ENCODE measurements at regions not wholly inside any gene's neighbourhood (a gene's known extent, or its start where the extent isn't known, plus 50 kb on each side); places are given as distances from the start of the nearest gene placed in this dataset.

DNA sequence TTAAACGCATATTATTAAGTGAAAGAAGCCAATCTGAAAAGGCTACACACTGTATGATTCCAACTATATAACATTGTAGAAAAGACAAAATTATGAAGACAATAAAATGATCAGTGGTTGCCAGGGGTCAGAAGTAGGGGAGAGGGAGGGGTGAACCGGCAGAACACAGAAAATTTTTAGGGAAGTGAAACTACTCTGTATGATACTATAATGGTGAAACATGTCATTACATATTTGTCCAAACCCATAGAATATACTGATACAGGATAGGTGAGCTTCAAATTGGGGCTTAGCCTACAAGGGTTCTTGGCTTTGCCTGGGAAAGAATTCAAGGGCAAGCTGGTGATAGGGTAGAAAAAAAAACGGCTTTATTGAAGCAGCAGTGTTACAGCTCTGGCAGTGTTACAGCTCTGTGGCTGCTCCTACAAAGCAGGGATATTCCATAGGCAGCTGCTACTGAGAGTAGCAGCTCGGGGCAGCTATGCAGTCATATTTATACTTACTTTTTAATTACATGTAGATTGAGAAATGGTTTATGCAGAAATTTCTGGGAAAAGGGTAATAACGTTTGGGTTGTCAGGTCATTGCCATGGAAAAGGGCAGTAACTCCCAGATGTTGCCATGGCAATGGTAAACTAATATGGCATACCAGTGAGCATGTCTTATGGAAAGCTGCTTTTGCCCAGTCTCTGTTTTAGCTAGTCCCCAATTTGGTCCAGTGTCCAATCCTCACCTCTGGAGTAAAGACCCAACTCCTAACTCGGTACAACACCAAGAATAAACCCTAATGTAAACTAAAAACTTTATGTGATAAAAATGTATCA lies 125.1 kb upstream of the SLC25A36 start:
- no peak for DNase-seq

DNA sequence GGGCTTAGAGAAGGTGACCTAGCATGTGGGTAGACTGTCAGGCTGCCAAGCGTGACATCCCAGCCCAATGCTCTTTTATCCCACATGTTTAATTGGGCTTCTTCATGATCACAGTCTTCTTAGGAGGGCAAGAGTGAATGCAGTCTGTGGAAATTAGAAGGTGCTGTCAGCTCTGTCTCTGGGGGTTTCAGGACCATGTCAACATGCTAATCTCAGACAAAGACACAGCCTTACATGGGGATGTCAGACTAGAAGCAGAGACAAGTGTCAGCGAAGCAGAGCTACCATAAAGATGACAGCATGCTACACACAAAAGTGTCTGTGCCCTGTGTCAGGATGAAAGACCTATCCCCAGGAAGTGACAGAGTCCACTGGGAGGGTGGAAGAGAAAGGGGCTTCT lies 120.1 kb upstream of the SLC25A36 start:
- DNase-seq: no peak

DNA sequence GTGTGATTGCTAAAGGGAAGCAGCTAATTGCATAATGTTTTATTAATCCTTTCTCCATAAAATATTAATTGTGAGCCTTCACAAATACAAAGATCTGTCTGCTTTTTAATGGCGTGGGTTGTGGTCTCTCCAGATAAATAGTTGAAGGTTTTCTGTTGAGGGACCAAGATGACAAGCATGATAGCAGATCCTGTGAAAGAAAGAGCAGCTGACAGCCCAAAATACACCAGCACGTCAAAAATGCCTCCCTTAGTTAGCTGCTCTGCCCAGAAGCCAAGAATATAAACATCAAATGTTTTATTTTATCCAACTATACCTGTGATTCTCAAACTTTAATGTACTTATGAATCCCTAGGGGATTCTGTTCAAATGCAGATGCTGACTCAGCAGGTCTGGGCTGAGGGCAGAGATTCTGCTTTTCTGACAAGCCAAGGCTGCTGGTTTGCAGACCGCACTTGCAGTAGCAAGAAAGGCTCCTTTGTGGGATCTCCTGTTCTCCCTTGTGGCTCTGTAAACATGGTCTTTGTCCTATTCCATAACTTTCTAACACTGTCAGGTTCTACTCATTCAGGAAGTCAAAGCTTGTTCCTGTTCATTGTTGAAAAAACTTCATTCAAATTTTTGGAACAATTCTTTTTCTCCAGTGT lies 119.1 kb upstream of the SLC25A36 start:
- no peak for DNase-seq

DNA sequence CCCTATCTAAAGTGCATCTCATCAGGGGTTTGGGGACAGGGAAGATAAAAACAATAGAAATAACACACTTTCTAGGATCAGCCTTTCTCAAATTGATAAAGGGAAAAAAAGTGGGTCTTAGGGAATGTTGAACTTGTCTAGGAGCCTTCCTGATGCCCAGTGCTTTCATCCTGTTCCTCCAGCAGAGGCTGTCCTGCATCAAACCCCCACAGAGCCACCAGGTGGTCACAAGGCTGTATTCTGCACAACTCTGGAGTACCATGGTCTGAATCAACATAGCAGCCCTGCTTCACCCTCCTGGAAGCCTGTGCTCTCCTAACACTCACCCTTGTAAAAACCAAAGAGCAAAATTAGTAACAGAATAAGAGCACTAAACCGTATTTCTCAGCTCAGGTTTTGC lies 118.5 kb upstream of the SLC25A36 start:
- no peak for DNase-seq

DNA sequence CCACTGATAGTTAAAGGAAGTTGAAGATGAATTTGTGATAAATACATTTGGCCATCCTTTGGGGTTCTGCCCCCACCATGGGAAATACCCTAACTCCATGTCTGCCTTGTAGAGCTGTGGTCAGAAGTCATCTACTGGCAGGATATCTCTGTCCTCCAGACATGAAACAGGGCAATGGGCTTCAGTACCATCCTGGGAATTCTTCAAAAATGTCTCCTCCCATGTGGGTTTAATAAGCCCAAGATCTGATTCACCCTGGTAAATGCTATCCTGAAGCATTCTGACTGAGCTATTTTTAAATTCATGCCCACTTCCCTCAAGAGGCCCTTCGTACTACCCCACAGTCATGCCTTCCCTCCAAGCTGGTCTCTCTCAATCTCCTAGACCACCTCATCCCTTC lies 113.7 kb upstream of the SLC25A36 start:
- no peak for DNase-seq

DNA sequence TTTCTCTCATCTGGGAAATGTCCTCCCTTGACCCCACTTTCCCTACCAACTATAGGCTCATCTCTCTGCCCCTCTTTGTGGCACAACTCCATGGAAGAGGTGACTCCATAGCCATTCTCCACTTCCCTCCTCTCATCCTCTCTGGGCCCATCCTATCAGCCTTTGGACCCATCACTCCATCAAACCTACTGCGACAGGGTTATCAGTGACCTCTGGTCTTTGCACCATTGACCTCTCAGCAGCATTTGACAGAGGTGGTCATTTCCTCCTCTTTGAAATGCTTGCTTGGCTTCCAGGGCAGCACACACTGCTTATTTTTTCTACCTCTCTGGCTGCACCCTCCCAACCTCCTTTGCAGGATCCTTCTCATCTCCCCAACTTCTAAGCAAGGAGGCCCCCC lies 113.1 kb upstream of the SLC25A36 start:
- DNase-seq: no peak

DNA sequence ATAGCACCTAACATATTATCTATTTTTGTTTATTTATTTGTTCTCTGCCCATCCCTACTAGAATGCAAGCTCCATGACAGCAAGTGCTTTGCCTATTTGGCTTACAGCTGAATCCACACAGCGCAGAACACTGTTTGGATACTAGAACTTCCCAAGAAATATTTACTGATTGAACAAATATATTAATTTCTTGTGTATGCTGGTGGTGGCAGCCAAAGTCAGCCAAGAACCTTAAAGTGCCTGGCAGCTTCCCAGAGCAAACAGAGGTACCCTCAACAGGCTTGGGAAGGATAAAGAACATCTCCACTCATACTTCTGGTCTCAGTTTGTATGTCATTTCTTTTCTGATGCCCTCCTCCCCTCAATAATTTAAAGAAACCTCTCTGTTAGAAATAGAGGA lies 111.8 kb upstream of the SLC25A36 start:
- no peak for DNase-seq

DNA sequence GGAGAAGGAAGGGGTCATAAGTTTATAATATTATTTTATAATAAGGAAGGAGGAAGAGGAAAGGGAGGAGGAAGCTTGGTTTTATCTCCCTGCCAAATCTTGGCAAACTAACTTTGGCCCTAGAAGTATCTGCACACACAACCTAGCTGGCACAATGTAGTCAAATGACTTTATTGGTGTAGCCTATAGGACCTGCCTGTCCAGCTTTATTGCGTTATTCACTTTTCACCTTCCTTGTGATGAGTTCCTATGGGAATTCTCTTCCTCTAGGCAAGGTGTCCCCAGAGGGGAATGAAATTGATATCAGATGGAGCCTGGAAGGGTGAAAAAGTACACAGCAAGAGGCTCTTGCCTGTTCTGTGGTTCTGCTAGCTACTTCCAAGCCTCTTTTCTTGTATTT lies 111.2 kb upstream of the SLC25A36 start:
- no peak for DNase-seq

DNA sequence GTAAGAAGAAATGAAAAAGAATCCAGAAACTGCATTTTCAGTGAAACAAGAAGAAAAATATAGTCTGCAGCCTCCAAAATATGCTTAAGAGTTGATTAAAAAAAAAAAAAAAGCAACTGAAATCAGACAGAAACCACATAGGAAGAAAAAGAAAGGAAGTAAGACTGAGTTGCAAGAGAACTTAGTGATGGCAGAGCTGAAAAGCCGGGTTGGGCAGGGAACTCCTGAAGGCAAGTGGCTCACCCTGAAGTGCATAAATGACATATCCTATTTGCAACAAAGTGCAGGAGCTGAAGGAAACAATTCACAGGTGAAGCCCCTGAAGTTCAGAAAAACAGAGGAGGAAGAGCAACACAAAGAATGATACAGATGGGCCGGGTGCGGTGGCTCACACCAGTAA lies 108.8 kb upstream of the SLC25A36 start:
- peak; percentile 47 for DNase-seq

DNA sequence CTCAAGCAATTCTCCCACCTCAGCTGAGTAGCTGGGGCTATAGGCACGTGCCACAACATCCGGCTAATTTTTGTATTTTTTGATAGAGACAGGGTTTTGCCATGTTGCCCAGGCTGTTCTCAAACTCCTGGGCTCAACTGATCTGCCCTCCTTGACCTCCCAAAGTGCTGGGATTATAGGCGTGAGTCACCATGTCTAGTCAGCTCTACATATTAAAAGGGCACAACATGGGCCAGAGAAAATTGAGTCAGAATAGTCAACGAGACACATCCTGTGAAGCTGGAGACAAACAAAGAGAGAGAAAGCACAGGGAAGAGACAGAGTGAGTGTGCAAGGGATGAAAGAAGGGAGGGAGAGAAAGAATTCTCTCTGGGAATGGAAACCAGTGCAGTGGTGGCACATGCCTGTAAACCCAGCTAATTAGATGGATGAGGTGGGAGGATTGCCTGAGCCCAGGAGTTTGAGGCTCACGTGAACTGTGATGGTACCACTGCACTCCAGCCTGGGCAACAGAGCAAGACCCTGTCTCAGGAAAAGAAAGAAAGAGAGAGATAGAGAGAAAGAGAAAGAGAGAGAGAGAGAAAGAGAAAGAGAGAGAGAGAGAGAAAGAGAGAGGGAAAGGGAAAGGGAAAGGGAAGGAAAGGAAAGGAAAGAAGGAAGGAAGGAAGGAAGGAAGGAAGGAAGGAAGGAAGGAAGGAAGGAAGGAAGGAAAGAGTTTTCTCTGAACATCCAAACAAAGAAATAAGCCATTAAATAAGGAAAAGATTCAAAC lies 107.2 kb upstream of the SLC25A36 start:
- no peak for DNase-seq

DNA sequence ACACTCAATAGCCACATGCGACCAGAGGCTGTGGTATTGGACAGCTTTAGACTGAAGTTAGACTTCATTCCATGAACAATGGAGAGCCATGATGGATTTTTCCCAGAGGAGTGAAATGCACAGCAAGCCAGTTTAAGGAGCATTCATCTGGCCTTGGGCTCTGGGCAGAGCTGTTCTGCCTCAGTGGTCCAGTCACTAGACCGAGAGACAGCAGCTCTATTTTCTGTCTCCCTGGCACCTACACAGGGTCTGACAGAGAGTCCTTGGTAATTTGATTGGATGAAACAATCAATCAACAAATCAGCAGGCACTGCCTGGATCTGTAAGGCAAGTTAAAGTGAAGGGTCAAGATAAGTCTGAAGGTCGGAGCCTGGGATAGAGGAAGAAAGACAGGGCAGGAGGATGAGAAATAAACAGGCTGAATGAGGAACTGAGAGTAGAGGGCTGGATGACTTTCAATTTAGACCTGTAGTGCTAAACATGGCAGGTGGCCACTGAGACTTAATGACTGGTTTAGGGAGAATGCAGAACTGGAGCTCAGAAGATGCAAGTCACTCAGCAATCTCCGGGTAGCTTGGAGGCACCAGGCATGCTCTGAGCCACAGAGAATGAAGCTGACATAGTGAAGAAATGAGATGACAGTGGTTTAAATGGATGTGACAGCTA lies 98.5 kb upstream of the SLC25A36 start:
- no peak for DNase-seq

DNA sequence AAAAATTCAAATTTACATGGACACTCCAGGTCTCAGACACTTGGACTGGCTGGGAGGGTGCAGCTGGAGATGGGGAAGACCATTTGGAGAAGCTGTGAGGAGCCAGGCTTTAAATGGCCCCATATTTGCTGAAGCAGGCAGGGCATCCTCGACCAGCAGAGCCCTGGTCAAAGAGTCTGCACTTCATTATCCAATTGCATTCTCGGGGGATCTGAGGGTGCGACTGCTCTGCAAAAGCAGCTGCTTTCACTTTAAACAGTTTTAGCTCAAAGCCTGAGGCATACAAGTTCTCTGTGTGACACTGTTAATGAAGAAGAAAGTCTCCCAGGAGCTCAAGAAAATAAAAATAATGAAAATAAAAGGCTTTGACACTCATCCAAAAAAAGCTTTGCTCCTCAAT lies 98.0 kb upstream of the SLC25A36 start:
- DNase-seq: no peak

DNA sequence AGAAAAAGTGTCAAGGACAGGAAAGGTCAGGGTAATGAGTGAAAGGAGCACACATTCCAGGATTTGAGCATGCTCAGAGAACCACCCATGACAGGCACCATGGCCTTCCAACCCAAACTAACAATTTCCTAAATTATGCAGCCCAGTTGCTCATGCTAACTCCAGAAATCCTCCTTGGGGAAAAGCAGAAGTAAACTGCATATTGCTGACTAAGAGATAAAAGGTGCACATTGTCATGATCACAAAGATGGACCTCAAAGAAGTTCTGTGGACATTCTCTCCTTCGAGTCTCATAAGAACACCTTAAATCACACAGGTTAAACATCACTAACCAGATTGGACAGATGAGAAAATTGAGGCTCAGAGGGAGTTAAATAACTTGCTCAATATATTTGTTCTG lies 97.6 kb upstream of the SLC25A36 start:
- no peak for DNase-seq

DNA sequence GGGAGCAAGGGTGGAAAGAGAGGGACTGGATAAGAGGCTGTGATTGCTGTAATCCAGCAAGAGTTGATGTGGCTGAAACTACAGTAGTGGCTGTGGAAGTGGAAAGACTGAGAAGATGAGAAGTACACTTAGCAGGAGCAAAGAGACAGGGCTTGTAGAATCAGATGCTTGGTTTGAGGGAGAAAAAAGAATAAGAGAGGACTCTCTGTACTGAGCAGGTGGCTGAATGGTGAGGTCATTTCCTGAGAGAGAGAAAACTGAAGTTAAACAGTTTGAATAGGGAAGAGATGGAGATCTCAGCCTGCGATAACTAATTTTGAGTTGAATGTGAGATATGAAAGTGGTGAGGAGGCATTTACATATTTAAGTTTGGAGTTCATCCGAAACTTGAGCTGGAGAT lies 95.8 kb upstream of the SLC25A36 start:
- DNase-seq: no peak

DNA sequence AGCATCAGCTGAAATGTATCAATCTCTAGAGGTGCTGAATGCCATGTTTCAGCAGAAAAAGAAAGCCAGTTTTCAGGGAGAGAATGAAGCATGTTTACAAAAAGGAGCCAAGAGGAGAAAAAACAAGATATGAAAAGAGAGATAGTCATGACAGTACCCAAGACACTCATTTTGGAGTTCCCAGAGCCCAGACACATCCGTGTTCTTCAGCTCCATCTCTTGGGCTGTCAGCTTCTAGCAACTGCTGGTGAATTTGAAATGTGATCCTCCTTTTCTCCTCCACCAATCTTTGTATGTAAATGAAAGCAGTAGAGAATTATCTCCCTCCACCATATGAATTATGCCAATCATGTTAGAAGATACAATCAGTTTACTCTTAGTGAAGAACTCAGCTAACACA lies 93.0 kb upstream of the SLC25A36 start:
- no peak for DNase-seq

DNA sequence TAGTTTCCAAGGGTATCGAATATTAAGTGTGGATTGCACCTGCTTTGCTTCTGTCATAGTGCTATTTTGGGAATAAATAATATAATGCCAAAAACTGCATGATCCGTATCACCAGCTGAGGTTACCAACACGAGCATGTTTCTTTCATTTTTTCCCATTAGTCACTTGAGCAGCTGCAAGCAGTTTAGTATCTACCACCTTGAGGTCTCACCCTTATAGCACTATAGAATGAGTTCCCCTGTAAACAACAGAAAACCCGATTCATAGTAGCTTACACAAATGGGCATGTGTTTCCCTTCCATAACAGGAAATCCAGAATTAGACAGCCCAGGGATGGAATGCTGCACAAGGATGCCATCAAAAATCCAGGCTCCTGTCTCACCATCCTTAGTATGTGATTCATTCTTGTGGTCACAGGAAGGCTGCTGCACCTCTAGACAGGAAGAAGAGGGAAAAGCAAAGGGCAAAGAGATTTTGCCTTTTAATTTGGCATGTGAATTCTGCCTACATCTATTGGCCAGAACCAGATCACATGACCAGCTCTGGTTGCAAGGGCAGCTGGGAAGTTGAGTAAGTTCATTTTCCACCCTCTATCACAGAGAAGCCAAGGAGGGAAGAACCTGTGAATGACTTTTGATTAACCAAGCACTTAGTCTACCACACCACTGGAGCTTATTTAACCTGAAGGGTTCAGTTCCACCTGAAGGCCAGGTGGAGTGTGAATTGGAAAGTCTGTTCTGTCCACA lies 91.3 kb upstream of the SLC25A36 start:
- no peak for DNase-seq

DNA sequence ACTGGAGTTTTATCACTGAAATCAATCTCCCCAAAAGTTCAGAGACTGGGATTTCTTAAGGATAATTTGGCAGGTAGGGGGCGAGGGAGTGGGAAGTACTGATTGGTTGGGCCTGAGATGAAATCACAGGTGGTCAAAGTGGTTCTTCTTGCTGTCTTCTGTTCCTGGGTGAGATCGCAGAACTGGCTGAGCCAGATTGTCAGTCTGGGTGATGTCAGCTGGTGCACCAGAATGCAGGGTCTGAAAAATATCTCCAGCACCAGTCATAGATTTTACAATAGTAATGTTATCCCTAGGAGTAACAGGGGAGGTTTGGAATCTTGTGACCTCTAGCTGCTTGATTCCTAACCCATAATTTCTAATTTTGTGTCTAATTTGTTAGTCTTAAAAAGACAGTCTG lies 86.7 kb upstream of the SLC25A36 start:
- no peak for DNase-seq

DNA sequence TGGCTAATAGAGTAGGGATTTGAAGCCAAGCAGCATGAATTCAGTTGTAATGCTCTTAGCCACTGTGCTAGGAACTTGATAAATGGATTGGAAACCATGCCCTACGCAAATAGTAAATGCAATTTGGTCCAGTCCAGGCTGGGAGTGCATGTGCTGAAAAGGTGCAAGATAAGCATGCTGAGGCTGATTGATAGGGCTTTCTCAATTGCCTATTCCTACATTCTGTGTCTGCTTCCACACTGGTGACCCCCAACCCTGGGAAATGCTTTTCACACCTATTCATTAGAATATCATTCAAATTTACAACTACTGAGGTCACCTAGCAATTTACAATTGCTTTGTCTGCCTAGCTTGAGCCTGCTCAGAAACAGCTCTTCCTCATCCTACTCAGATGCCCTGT lies 84.7 kb upstream of the SLC25A36 start:
- DNase-seq: no peak

DNA sequence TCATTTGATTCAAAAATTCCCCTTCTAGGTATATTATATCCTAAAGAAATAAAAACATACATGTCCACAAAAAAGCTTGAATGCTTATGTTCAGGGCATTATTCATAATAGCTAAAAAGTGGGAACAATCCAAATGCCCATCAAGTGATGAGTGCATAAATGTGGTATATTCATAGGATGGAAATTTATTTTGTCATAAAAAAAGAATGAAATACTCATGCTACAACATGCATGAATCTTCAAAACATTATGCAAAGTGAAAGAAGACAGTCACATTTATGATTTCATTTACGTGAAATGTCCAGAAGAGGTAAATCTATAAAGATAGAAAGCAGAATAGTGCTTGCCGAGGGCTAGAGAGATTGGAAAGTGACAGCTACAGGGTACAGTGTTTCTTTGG lies 83.6 kb upstream of the SLC25A36 start:
- DNase-seq: no peak

DNA sequence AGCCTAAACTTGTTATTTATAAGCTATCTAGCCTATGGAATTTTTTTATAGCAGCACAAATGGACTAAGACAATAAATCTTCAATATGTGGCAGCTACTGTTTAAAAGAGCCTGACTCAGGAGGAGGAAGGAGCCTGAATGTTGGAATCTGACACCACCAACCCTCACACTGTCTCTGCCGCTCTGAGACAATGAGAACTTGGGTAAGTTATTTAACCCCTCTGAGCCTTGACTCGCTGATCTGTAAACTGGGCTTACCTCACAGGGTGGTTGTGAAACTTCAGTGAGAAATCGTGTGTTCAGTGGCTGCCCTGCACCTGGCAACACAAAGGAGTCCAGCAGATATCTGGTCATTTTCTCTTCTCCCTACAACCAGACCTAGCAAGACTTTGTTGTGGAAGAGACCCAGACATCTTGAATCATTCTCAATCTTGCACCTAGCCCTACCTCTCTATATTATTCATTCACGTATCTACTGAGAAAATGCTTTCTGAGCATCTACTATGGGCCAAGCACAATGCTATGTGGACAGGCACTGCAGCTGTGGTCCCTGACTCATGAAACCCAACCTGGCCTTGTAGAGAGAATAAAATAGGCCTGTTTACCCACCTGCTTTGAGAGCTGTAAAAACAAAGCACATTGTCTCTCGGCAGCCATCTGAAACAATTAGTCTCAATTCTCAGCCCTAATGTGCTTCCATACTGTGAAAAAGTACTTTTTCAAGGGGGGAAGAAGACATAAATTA lies 81.9 kb upstream of the SLC25A36 start:
- DNase-seq: no peak

DNA sequence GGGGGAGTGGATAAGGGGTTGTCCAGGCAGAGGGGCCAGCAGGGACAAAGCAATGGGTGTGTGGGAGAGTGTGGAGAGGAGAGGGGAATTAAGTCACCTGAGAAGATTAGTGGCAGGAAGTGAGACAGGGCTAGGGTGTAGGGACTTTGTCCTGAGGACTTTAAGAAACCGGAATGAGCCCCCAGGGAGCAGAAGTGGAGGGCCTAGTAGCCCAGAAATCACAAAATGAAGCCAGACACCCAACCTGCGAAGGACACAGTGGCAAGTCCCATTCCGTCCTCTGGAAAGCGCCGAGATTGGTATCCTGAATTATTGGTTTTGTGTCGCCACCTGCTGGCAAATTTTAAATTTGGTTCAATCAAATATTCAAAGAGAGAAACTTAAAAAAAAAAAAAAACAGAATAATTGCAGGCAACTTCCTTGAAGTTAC lies 78.0 kb upstream of the SLC25A36 start:
- no peak for DNase-seq

DNA sequence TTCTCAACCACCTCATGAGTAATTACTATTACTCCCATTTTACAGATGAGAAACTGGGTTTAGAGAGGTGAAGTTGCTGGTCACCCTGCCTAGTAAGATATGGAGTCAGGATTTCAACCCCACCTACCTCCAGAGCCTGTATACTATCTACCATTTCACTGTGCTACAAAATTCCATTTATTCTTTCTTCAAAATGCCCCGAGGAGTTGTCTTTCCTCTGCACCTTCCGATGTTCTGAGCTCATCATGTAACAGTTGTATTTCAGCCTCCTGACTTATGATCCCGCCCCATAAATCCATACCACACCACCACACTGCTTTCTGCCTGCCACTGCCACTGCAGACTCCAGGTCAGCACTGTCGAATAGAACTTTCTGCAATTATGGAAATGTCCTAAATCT lies 71.3 kb upstream of the SLC25A36 start:
- no peak for DNase-seq

Measured in GDM1 (cell line).